ENCODE measurements at regions not wholly inside any gene's neighbourhood (a gene's known extent, or its start where the extent isn't known, plus 50 kb on each side); places are given as distances from the start of the nearest gene placed in this dataset.

- no peak overlapping the region for H3K9ac ChIP-seq (ENCODE audit: low read length)
- POLR2A ChIA-PET (ENCODE audit: unreplicated experiment), result no interaction called here
- CTCF ChIA-PET, result no interaction called here
- intact Hi-C loops (cut with micrococcal nuclease), result no loop called here
- H3K4me1 ChIP-seq (ENCODE audit: insufficient read depth, low read length), result no peaks in the 10 kb centered on the region
- no peak overlapping the region for H3K27ac ChIP-seq (ENCODE audit: low read length)
- H3F3A ChIP-seq (ENCODE audit: low read length, unreplicated experiment), result no peaks in the 10 kb centered on the region
- ATAC-seq (no peak; the same call in 1 of the 2 replicates), DNase-seq (peak; percentile 29)
- TF ChIP-seq CTCF (conservative IDR thresholded peaks at IDR 0.05; ENCODE audit: low read depth, low read length) (peak; percentile 60), EZH2phosphoT487 (IDR thresholded peaks at IDR 0.05; ENCODE audit: borderline replicate concordance, low read length) (no peak)
- H3K79me2 ChIP-seq (ENCODE audit: low read length), result no peaks in the 10 kb centered on the region
- H3K27me3 ChIP-seq (ENCODE audit: low read length), result peaks cover 32% of the 10 kb centered on the region
- no peaks in the 10 kb centered on the region for H4K20me1 ChIP-seq (ENCODE audit: low read length)
- 0 out of 2 replicates have a peak, but pooled peaks cover 5% of the 10 kb centered on the region for H3K9me3 ChIP-seq (ENCODE audit: low read length)
- no peaks in the 10 kb centered on the region for H3K36me3 ChIP-seq (ENCODE audit: low read depth, low read length)
- no peak overlapping the region for H3K4me2 ChIP-seq (ENCODE audit: low read length)
- H3K4me3 ChIP-seq (ENCODE audit: low read length), result no peak overlapping the region
- no peak overlapping the region for H2AFZ ChIP-seq (ENCODE audit: low read length)
- H3K9me2 ChIP-seq (replicated peaks; ENCODE audit: low read length), result no peaks in the 10 kb centered on the region
- no TSS peak for BruUV-seq (replicated peaks)
These were observed 85.4 kb upstream of the OTOS start for GRCh38 chr2:240225660-240226475.

- H4K20me1 ChIP-seq (ENCODE audit: low read length), result no peaks in the 10 kb centered on the region
- no peak overlapping the region for H3K9ac ChIP-seq (ENCODE audit: low read length)
- H3K27me3 ChIP-seq (ENCODE audit: low read length), result peaks cover 32% of the 10 kb centered on the region
- H3K79me2 ChIP-seq (ENCODE audit: low read length), result no peaks in the 10 kb centered on the region
- TF ChIP-seq CTCF (conservative IDR thresholded peaks at IDR 0.05; ENCODE audit: low read depth, low read length) (no peak), EZH2 (IDR thresholded peaks at IDR 0.05; ENCODE audit: low read length, unreplicated experiment) (no peak), EZH2phosphoT487 (IDR thresholded peaks at IDR 0.05; ENCODE audit: borderline replicate concordance, low read length) (no peak)
- no peaks in the 10 kb centered on the region for H3F3A ChIP-seq (ENCODE audit: low read length, unreplicated experiment)
- no peaks in the 10 kb centered on the region for H3K36me3 ChIP-seq (ENCODE audit: low read depth, low read length)
- intact Hi-C loops (cut with micrococcal nuclease), result no loop called here
- no peak overlapping the region for H3K27ac ChIP-seq (ENCODE audit: low read length)
- 0 out of 2 replicates have a peak, but pooled peaks cover 5% of the 10 kb centered on the region for H3K9me3 ChIP-seq (ENCODE audit: low read length)
- H3K4me1 ChIP-seq (ENCODE audit: insufficient read depth, low read length), result no peaks in the 10 kb centered on the region
- H3K4me2 ChIP-seq (ENCODE audit: low read length), result no peak overlapping the region
- no peak overlapping the region for H2AFZ ChIP-seq (ENCODE audit: low read length)
- POLR2A ChIA-PET (ENCODE audit: unreplicated experiment), result no interaction called here
- no peaks in the 10 kb centered on the region for H3K9me2 ChIP-seq (replicated peaks; ENCODE audit: low read length)
- no TSS peak for BruUV-seq (replicated peaks)
- no peak overlapping the region for H3K4me3 ChIP-seq (ENCODE audit: low read length)
- no peak for DNase-seq
- ATAC-seq, result no peak
- CTCF ChIA-PET, result no interaction called here
These were observed 86.4 kb upstream of the OTOS start for GRCh38 chr2:240226672-240227537.
